IPS-18a (cell line): ENCODE measurements at regions not wholly inside any gene's neighbourhood (a gene's known extent, or its start where the extent isn't known, plus 50 kb on each side); places are given as distances from the start of the nearest gene placed in this dataset.

Experiments
- H3K27ac ChIP-seq: one replicate; pipeline ENCODE4 v1.5.1; 2013; ENCODE audit warnings: low read length
- H3K27me3 ChIP-seq: one replicate; pipeline ENCODE4 v1.6.1; 2013; ENCODE audit warnings: mild to moderate bottlenecking, low read length; ENCODE audit not compliant: control insufficient read depth, insufficient read depth
- H3K36me3 ChIP-seq: one replicate; pipeline ENCODE4 v1.6.1; 2013; ENCODE audit warnings: low read depth, low read length; ENCODE audit not compliant: control insufficient read depth
- H3K4me1 ChIP-seq: one replicate; pipeline ENCODE4 v1.6.1; 2013; ENCODE audit warnings: low read depth, low read length; ENCODE audit not compliant: control insufficient read depth
- H3K4me3 ChIP-seq: one replicate; pipeline ENCODE4 v1.5.1; 2013; ENCODE audit warnings: low read length
- H3K9ac ChIP-seq: one replicate; pipeline ENCODE4 v1.6.1; 2013; ENCODE audit warnings: mild to moderate bottlenecking, low read length, moderate library complexity
- H3K9me3 ChIP-seq: one replicate; pipeline ENCODE4 v1.6.1; 2013; ENCODE audit warnings: low read depth, low read length; ENCODE audit not compliant: control insufficient read depth

GRCh38 chrX:125089761-125090445, 229.8 kb upstream of the TEX13C start:
- H3K27me3 ChIP-seq, result no peaks in the 10 kb centered on the region
- no peak overlapping the region for H3K4me3 ChIP-seq
- H3K9me3 ChIP-seq, result peaks cover 20% of the 10 kb centered on the region
- H3K36me3 ChIP-seq, result no peaks in the 10 kb centered on the region
- no peaks in the 10 kb centered on the region for H3K4me1 ChIP-seq
- no peak overlapping the region for H3K9ac ChIP-seq
- H3K27ac ChIP-seq, result no peak overlapping the region

DNA sequence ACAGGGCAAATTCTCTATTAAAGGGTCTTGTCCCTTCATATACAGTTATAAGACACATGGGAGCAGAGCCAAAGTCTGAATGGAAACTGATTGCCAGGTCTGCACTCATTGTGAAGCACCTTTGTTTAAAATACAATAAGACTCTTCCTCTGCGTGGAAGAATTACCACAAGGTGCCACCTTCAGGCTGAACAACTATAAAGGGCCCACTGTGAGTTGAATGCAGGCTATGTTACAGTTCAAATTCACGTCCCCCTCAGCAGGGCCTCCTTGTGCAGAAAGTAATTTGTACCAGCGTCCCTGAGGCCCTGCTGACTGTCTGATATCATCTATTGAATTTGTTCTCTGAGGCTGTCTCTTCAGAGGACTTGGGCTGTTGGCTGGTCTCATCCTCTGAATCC, 225.8 kb upstream of the TEX13C start:
- H3K27ac ChIP-seq, result no peak overlapping the region
- no peaks in the 10 kb centered on the region for H3K36me3 ChIP-seq
- H3K27me3 ChIP-seq, result no peaks in the 10 kb centered on the region
- no peak overlapping the region for H3K9ac ChIP-seq
- peaks cover 18% of the 10 kb centered on the region for H3K9me3 ChIP-seq
- no peaks in the 10 kb centered on the region for H3K4me1 ChIP-seq
- no peak overlapping the region for H3K4me3 ChIP-seq

GRCh38 chrX:125094901-125095300, 224.8 kb upstream of the TEX13C start:
- no peak overlapping the region for H3K4me3 ChIP-seq
- H3K27me3 ChIP-seq, result no peaks in the 10 kb centered on the region
- H3K27ac ChIP-seq, result no peak overlapping the region
- no peaks in the 10 kb centered on the region for H3K4me1 ChIP-seq
- H3K9ac ChIP-seq, result no peak overlapping the region
- H3K36me3 ChIP-seq, result no peaks in the 10 kb centered on the region
- peaks cover 14% of the 10 kb centered on the region for H3K9me3 ChIP-seq

GRCh38 chrX:125096469-125096868, 223.2 kb upstream of the TEX13C start:
- Histone ChIP-seq H3K27me3 (no peaks in the 10 kb centered on the region), H3K36me3 (no peaks in the 10 kb centered on the region), H3K9me3 (peaks cover 11% of the 10 kb centered on the region), H3K9ac (no peak overlapping the region), H3K4me1 (no peaks in the 10 kb centered on the region), H3K27ac (no peak overlapping the region), H3K4me3 (no peak overlapping the region)

- no peak overlapping the region for H3K4me3 ChIP-seq
- peaks cover 11% of the 10 kb centered on the region for H3K9me3 ChIP-seq
- no peaks in the 10 kb centered on the region for H3K27me3 ChIP-seq
- H3K27ac ChIP-seq, result no peak overlapping the region
- H3K9ac ChIP-seq, result no peak overlapping the region
- no peaks in the 10 kb centered on the region for H3K4me1 ChIP-seq
- H3K36me3 ChIP-seq, result no peaks in the 10 kb centered on the region
These were observed 222.8 kb upstream of the TEX13C start for GRCh38 chrX:125096870-125097269.

DNA sequence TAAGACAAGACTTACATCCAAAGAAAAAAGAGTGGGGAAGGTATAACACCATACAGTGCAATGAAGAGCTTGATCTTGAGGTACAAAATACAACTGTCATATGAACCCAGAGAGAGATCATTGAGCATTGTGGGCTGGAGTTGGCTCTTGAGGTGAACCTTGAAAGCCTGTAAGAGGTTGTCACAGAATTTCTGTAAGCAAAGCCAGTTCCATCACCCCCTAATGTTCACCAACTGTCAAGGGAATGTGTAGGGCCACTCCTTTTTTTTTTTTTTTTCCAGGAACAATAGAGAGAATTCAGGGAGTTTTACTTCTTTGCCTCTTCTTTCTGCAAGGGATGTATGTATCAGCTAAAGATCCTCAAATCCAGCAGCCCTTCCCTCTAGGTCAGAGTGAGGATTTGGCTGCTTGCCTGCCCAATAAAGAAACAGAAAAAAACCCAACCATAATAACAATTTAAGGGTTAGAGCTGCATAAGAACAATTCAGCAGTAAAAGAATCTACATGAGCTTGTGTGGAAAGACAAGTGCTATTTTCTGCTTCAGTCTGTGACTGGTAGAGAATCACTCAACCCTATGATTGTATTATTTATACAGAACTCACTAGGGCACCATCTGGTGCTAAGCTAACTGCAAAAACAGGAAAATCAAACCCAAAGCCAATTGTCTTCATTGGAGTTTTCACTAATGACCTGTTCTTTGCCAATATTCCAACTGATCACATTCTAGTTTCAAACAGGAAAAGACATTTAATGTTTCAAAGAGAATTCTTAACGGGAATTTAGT, 217.5 kb upstream of the TEX13C start:
- no peaks in the 10 kb centered on the region for H3K4me1 ChIP-seq
- no peak overlapping the region for H3K27ac ChIP-seq
- H3K9me3 ChIP-seq, result peaks cover 2% of the 10 kb centered on the region
- no peaks in the 10 kb centered on the region for H3K27me3 ChIP-seq
- no peak overlapping the region for H3K9ac ChIP-seq
- H3K36me3 ChIP-seq, result no peaks in the 10 kb centered on the region
- H3K4me3 ChIP-seq, result no peak overlapping the region

DNA sequence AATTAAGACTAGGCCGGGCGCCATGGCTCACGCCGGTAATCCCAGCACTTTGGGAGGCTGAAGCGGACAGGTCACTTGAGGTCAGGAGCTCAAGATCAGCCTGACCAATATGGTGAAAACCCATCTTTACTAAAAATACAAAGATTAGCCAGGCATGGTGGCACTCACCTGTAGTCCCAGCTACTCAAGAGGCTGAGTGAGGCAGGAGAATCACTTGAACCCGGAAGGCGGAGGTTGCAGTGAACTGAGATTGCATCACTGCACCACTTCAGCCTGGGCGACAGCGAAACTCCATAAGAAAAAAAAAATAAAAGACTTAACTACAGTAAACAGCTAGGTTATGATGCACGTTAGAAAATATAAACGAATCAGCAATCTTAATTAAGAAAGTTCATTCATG, 216.0 kb upstream of the TEX13C start:
- Histone ChIP-seq H3K36me3 (no peaks in the 10 kb centered on the region), H3K4me3 (no peak overlapping the region), H3K4me1 (no peaks in the 10 kb centered on the region), H3K27ac (no peak overlapping the region), H3K27me3 (no peaks in the 10 kb centered on the region), H3K9ac (no peak overlapping the region), H3K9me3 (peaks cover under 1% of the 10 kb centered on the region)

DNA sequence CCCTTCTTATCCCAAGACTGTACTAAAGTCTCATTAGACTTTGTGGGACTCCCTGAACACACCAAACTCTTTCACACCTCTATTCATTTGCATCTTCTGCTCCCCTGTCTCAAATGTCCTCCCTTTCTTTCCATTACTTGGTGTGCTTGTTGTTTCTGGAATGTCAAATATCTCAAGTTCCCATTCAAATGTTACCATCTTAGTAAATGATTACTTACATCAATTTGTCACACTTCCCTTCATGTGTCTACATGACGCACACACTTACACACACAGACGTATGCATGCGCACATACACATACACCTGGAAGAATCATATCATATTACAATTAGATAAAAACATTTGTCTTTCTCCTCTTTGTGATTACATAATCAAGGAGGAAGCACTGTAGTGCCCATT, 210.8 kb upstream of the TEX13C start:
- no peaks in the 10 kb centered on the region for H3K4me1 ChIP-seq
- no peak overlapping the region for H3K4me3 ChIP-seq
- no peaks in the 10 kb centered on the region for H3K36me3 ChIP-seq
- peaks cover 25% of the 10 kb centered on the region for H3K9me3 ChIP-seq
- H3K27me3 ChIP-seq, result no peaks in the 10 kb centered on the region
- no peak overlapping the region for H3K27ac ChIP-seq
- H3K9ac ChIP-seq, result no peak overlapping the region

DNA sequence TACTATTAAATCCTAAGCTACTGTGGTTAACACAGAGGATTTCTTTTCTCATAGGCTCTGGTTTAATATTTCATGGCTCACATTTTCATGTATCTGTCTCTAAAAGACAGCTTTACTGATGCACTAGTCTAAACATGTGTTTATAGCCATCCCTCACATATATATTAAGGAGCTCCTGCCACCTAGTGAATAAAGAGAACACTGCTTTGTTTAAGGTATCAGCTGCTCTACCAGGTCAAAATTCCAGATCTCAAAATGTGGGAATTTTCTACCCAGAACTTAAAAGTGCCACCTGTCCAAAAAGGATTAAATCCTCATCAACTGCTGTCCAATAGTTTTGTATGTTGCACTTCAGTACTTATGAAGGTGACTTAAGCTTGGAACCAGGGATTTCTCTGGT, 188.5 kb upstream of the TEX13C start:
- no peaks in the 10 kb centered on the region for H3K27me3 ChIP-seq
- no peak overlapping the region for H3K27ac ChIP-seq

DNA sequence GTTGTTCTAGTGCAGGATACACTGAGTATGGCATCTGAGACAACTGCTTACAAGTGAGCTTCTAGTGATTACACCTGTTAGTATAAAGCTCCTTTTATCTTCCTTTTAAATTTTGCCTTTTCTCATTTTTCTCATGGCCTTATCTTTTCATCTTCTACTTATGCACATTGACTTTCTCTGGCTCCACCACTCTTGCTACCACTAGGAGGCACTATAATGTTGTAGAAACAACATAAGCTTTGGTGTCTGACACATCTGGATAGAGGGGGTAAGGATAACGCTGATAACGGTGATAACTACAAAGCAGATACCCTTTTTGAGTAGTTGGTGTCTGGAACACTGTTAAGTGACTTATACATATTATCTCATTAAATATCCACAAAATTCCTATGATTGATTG, 187.4 kb upstream of the TEX13C start:
- Histone ChIP-seq H3K27ac (no peak overlapping the region), H3K4me1 (no peaks in the 10 kb centered on the region), H3K9me3 (peaks cover 8% of the 10 kb centered on the region), H3K4me3 (no peak overlapping the region), H3K36me3 (no peaks in the 10 kb centered on the region), H3K9ac (no peak overlapping the region), H3K27me3 (no peaks in the 10 kb centered on the region)

More for the DNA sequence above, 188.5 kb upstream of the TEX13C start:
- H3K9me3 ChIP-seq, result peaks cover 9% of the 10 kb centered on the region
- H3K9ac ChIP-seq, result no peak overlapping the region
- no peaks in the 10 kb centered on the region for H3K4me1 ChIP-seq
- H3K4me3 ChIP-seq, result no peak overlapping the region
- H3K36me3 ChIP-seq, result no peaks in the 10 kb centered on the region

GRCh38 chrX:125137521-125137920, 182.2 kb upstream of the TEX13C start:
- H3K36me3 ChIP-seq, result no peaks in the 10 kb centered on the region
- no peaks in the 10 kb centered on the region for H3K27me3 ChIP-seq
- no peaks in the 10 kb centered on the region for H3K4me1 ChIP-seq
- H3K9me3 ChIP-seq, result peaks cover 14% of the 10 kb centered on the region
- H3K27ac ChIP-seq, result no peak overlapping the region
- H3K9ac ChIP-seq, result no peak overlapping the region
- H3K4me3 ChIP-seq, result no peak overlapping the region

DNA sequence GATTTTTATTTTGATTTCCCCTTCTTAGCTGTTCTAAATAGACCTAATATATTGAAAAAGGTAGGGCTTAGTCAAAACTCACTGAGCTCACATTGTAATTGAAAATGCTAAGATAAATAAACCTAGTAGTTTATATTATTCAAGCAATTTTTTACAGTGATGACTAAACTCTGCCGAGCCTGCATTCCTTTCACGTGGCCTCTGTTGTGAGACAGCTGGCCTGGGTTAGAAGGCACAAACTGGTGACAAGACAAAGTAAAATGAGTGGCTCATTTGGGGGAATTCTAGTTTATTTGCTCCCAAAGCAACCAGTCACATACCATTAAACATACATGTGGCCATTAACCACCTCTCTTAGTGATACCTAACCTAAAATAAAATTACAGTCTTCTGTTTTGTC, 169.4 kb upstream of the TEX13C start:
- Histone ChIP-seq H3K4me3 (no peak overlapping the region), H3K27me3 (no peaks in the 10 kb centered on the region), H3K4me1 (peaks cover 4% of the 10 kb centered on the region), H3K9ac (no peak overlapping the region), H3K36me3 (no peaks in the 10 kb centered on the region), H3K9me3 (peaks cover 13% of the 10 kb centered on the region), H3K27ac (no peak overlapping the region)
